SK-N-SH treated with all-trans-retinoic acid at 6 μM for 48 hours (cell line): ENCODE measurements at regions not wholly inside any gene's neighbourhood (a gene's known extent, or its start where the extent isn't known, plus 50 kb on each side); places are given as distances from the start of the nearest gene placed in this dataset.

ENCODE experiments used
- ESRRG ChIP-seq: fragments of 250-450 bp; sonication (Bioruptor Pico); IDR thresholded peaks from 2 replicates; pipeline ENCODE4 v1.6.1; 2021; ENCODE audit warnings: mild to moderate bottlenecking
- ISL1 ChIP-seq: fragments of 250-450 bp; sonication (Bioruptor Pico); IDR thresholded peaks from 2 replicates; pipeline ENCODE4 v2.1.2; 2022; ENCODE audit warnings: mild to moderate bottlenecking, moderate library complexity
- POU6F1 ChIP-seq: fragments of 250-450 bp; sonication (Bioruptor Pico); IDR thresholded peaks from 2 replicates; pipeline ENCODE4 v1.8.0; 2021; ENCODE audit warnings: low read depth, mild to moderate bottlenecking, moderate library complexity, borderline replicate concordance
- RARB ChIP-seq: fragments of 250-450 bp; sonication (Bioruptor Pico); IDR thresholded peaks from 2 replicates; pipeline ENCODE4 v1.8.0; 2021; ENCODE audit warnings: mild to moderate bottlenecking, moderate library complexity
- TCF4 ChIP-seq: fragments of 250-450 bp; sonication (Bioruptor Pico); IDR thresholded peaks from 2 replicates; pipeline ENCODE4 v1.8.0; 2021; ENCODE audit warnings: mild to moderate bottlenecking, moderate library complexity, borderline replicate concordance
- TSHZ2 ChIP-seq: fragments of 250-450 bp; sonication (Bioruptor Pico); IDR thresholded peaks from 2 replicates; pipeline ENCODE4 v1.5.0; 2020; ENCODE audit warnings: mild to moderate bottlenecking, moderate library complexity
- ZFP3 ChIP-seq: fragments of 250-450 bp; sonication (Bioruptor Pico); IDR thresholded peaks from 2 replicates; pipeline ENCODE4 v1.5.0; 2020; ENCODE audit warnings: mild to moderate bottlenecking, moderate library complexity
- ZNF70 ChIP-seq: fragments of 450-650 bp; formaldehyde crosslinking; IDR thresholded peaks from 2 replicates; pipeline ENCODE4 v1.5.0; 2020; ENCODE audit warnings: mild to moderate bottlenecking, moderate library complexity

- TF ChIP-seq TSHZ2 (CRISPR knock-in tag): no peak
- no peak for TF ChIP-seq RARB
- TF ChIP-seq ZNF70: no peak
- TF ChIP-seq POU6F1 (CRISPR knock-in tag): no peak
- TF ChIP-seq ZFP3 (CRISPR knock-in tag): no peak
- no peak for TF ChIP-seq ISL1 (CRISPR knock-in tag)
- no peak for TF ChIP-seq TCF4 (CRISPR knock-in tag)
- TF ChIP-seq ESRRG: no peak
Observed at GRCh38 chr17:63329876-63330275, 116.2 kb downstream of the CYB561 start.
